IPS-NIHi7 (cell line): ENCODE measurements at regions not wholly inside any gene's neighbourhood (a gene's known extent, or its start where the extent isn't known, plus 50 kb on each side); places are given as distances from the start of the nearest gene placed in this dataset.
A peak's percentile ranks its signal among the peaks of the same experiment; 100 is the strongest.
"Not testable (repeated sequence)": the region's sequence is repeated elsewhere in the genome, so short reads cannot be mapped to it uniquely, and the experiment has no call there.

Experiments
- DNase-seq: peaks from one replicate; pipeline ENCODE4 v3.0.0; 2012; ENCODE audit warnings: mixed read lengths; ENCODE audit errors: extremely low spot score

DNA sequence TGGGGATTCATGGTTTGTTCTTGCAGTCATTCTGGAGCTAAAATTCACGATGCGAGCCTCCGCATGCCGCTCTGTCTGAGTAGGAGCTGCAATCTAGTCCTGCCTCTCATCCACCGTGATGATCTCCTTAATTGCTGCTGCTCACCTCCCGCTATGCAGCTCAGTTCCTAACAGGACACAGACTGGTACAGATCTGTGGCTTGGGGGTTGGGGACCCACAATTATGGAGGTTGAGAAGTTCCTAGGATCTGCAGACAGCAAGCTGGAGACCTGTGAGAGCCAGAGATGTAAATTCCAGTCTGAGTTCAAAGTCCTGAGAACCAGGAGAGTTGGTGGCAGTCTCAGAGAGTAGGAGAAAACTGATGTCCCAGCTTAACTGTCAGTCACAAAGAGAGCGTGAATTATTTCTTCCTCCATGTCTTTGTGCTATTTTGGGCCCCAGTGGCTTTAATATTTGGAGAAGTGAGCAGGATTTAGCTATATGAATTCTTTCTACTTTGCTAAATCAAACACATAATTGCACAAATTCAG lies 378.7 kb upstream of the MAN1A1 start:
- no peak for DNase-seq

- DNase-seq, result peak; percentile 12
Observed at GRCh38 chr6:119727504-119728219, 378.1 kb upstream of the MAN1A1 start.

DNA sequence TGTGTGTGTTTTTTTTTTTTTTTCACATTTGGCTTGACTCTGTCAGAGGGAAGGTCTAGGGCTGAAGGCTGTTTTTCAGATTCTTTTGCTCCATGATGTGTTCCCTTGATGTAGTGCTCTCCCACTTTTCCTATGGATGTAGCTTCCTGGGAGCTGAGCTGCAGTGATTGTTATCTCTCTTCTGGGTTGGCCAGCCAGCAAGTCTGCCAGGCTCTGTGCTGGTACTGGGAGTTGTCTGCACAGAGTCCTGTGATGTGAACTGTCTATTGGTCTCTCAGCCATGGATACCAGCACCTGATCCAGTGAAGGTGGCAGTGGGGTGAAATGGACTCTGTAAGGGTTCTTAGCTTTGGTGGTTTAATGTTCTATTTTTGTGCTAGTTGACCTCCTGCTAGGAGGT lies 377.4 kb upstream of the MAN1A1 start:
- not testable (repeated sequence) for DNase-seq

DNA sequence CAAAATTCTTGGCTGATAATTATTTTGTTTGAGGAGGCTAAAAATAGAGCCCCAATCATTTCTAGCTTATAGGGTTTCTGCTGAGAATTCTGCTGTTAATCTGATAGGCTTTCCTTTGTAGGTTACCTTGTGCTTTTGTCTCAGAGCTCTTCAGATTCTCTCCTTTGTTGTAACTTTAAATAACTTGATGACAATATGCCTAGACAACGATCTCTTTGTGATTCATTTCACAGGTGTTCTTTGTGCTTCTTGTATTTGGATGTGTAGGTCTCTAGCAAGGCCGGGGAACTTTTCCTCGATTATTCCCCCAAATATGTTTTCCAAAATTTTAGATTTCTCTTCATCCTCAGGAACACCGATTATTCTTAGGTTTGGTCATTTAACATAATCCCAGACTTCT lies 376.5 kb upstream of the MAN1A1 start:
- no peak for DNase-seq

DNA sequence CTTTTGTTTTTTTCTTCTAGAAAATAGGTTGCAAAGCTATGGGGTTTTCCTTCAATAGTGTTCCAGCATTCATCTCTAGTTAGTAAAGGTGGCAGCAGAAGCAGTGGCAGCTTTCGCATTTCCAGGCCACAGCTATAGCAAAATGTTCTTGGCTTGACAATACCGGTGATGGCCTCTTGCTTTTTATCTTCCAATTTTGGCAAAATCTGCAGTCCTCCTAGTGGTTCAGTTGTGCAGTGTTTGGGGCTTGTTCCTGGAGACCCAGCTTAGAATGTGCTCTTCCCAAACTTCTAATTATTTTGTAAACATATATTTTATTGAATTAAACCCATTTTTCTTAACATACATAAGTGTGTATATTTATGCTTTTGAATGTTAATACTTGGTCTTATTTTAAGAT lies 370.6 kb upstream of the MAN1A1 start:
- peak; percentile 13 for DNase-seq

DNA sequence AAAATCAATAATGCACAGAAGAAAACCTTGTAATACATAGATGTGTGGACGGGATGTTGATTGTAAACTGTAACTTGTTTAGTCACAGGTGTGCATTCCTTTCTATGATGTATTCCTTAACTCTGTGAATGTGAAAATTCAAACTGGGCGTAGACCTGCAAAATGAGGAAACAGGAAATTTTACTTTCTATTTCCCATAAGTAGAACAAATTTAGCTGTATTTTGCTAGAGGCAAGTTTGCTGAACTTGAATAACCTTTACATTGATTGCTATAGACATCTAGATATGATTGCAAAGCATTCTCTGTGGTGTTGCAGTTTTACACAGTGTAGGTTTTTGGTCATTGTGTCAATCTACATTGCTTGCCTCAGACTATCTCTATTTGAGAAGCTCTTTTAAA lies 368.4 kb upstream of the MAN1A1 start:
- no peak for DNase-seq

DNA sequence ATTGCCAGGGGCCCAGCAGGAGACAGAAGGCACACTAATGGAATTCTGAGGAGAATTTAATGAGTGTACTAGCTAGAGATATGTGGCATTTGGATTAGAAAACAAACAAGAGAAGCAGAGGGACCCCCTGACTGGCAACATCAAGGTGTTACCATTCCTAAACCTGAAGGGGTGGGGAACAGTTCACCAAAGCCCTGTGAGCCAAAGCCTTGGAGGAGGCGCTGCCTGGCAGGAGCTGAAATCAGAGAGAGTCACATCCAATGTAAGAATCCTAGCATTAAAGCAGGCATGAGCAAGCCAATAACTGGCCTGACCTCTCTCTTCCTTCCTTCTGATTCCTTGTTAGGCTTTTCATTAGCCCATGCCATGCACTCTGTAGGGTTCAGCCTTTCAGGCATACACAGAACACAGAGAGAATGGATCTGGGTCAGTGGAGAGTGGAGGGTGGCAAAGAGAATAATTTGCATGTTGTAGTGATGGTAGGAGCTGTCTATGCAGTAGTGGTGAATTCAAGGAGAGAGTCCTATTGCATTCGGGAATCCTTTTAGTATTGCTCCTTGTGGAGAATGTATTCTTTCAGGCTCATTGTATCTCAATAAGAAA lies 367.2 kb upstream of the MAN1A1 start:
- DNase-seq, result peak; percentile 14

- DNase-seq, result no peak
Observed at GRCh38 chr6:119713903-119714302, 364.3 kb upstream of the MAN1A1 start.

DNA sequence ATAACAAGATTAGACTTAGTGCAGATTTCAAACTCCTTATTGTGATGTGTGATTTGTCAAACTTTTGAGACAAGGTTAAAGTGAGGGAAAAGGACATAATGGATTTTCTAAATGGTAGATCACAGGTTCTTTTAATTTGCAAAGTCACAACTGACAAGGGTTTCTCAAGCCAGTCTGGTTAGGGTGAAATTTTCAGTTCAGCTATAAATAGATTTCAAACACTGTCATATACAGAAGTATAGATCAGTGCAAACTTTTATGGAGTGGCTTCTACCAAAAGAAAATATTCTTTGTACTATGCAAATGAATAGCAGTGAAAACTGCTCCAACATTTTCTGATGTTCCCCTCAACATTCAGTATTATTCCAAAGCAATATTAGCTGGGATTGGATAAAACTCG lies 337.1 kb upstream of the MAN1A1 start:
- no peak for DNase-seq

DNA sequence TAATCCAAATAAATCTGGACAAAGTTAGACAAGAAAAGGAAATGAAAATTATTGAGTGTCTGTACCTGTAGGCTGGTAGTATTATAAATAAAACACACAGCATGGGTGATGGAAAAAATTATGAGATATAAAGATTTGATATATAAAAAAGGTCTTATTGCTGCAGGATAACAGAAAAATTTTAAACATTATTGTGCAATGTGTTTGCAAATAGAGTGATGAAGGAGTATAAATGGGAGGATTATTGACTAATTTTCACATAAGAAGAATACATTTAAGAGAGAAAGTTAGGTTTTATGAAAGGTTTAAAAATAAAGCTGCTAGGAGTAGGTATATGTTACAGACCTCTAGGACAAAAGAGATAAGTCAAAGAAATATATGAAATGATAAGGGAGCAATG lies 336.7 kb upstream of the MAN1A1 start:
- no peak for DNase-seq

GRCh38 chr6:119683671-119684070 lies 334.1 kb upstream of the MAN1A1 start:
- no peak for DNase-seq

DNA sequence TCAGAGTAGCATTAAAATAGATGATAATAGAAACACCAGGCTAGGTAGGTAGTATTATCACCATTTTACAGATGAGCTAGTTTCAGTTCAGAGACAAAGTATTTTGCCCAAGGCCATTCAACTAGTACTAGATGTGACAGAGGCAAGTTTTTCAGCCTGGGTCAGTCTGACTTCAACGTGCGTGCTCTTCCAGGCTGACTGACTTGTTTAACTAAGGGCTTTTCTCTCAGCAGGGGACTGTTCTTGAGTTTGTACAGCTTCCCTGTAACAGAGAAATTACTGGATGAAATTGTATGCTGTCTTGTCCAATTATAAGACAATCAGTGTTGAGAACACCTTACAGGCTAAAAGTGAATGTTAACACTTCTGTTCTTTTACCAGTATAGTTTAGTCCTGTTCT lies 333.5 kb upstream of the MAN1A1 start:
- DNase-seq, result no peak

DNA sequence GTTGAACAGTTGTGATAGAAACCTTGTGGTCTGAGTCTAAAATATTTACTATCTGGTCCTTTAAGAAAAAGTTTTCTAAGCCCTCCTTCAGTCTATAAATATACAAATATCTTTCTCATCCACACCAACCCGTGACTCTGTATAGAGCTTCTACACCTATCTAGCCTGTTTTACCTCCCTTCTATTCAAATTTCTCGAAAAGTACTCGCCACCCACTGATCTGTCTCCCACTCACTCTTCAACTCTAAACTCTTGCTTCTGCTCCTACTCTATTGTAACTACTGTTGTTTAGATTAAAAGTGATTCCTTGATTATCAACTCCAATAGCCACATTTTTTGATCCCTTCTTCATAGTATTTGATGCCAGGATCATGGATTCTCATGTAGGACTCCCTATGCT lies 329.4 kb upstream of the MAN1A1 start:
- no peak for DNase-seq

GRCh38 chr6:119677384-119677783 lies 327.8 kb upstream of the MAN1A1 start:
- DNase-seq, result no peak

GRCh38 chr6:119676961-119677360 lies 327.4 kb upstream of the MAN1A1 start:
- no peak for DNase-seq

- DNase-seq, result no peak
Observed at GRCh38 chr6:119676230-119676629, 326.7 kb upstream of the MAN1A1 start.

- DNase-seq, result no peak
Observed at GRCh38 chr6:119673741-119674140, 324.2 kb upstream of the MAN1A1 start.

GRCh38 chr6:119672725-119673124 lies 323.2 kb upstream of the MAN1A1 start:
- peak; percentile 48 for DNase-seq

DNA sequence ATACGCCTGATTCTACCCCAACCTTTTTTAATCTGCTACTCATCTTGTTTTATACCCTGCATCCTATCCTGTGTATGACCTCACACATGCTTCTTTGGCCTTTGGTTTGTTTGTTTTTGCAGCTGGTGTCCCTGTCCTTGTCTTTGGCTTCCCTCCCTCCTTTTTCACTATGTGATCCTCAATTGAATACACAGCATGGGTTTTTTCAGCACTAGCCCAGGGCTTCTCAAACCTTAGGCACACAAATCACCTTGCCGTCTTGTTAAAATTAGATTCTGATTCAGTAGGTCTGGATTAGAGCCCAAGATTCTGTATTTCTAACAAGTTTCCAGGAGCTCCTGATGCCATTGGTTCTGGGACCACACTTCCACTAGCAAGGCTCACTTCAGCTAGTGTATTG lies 321.5 kb upstream of the MAN1A1 start:
- DNase-seq, result peak; percentile 13

DNA sequence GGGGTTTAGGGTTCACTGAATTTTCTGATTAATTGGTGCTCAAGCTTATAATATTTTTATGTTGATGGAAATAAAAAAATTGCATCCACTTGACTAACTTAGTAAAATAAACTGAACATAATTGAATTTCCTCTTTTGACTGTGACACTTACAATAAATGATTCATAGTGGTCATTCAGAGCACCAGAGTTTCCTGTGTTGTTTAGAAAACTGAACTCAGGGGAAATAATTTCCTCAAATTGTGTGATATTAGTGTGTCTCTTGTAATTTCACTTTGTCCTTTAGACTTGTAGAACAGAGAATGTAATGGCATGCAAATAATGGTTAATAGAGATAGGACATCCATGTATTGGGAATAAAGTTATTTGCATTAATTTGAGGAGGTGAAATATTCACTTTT lies 319.7 kb upstream of the MAN1A1 start:
- no peak for DNase-seq

DNA sequence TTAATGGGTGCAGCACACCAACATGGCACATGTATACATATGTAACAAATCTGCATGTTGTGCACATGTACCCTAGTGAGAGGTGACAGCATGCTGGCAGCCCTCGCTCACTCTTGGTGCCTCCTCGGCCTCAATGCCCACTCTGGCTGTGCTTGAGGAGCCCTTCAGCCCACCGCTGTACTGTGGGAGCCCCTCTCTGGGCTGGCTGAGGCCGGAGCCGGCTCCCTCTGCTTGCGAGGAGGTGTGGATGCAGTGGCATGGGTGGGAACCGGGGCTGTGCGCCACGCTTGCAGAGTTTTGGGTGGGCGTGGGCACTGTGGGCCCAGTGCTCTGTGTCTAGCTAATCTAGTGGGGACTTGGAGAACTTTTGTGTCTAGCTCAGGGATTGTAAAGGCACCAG lies 315.9 kb upstream of the MAN1A1 start:
- not testable (repeated sequence) for DNase-seq

DNA sequence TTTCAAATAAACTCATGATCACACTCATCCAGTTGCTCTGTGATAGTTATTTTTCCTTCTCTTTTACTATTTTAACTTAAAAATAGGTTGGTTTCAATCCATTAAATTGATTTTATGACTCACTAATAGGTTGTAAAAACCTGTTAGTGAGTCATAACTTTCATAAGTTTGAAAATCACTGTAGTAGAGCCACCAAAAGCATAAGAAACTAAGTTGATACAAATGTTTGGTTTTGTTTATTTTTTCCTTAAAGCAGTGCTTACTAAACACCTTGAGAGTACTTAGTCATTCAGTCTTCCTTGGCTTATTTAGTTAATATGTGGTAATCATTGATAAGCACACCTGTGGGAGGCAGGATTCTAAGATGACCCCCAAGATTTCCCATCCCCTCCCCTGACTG lies 312.1 kb upstream of the MAN1A1 start:
- no peak for DNase-seq

GRCh38 chr6:119661078-119661477 lies 311.5 kb upstream of the MAN1A1 start:
- no peak for DNase-seq

DNA sequence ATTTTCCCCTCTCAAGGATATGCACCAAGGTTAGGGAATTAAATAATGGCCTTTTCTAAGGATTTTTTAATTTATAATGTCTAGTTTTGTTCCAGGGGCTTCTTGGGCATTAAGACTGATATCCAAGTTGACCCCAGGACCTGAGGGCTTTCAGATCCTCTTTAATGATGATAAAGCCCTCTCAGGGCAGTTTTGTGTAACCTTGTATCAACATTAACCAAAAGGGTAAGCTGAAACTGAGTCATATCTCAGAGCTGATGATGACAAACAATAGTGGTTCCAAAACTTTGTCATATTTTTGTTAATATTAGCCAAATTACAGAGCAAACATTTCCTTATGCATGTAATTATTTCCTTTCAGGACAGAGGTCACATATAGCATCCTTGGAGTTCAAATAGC lies 309.4 kb upstream of the MAN1A1 start:
- DNase-seq, result no peak
